ENCODE measurements at regions not wholly inside any gene's neighbourhood (a gene's known extent, or its start where the extent isn't known, plus 50 kb on each side); places are given as distances from the start of the nearest gene placed in this dataset.
"Not testable (repeated sequence)": the region's sequence is repeated elsewhere in the genome, so short reads cannot be mapped to it uniquely, and the experiment has no call there.

GRCh38 chr1:223899775-223900174 is 54.0 kb upstream of the TP53BP2 start:
- H3K4me1 ChIP-seq (ENCODE audit: control extremely low read depth in 1 of 4, control insufficient read depth in 4 of 4, insufficient read depth in 4 of 4, low read length in 3 of 4); H3K4me3 ChIP-seq (ENCODE audit: control insufficient read depth in 1 of 7, extremely low read depth in 1 of 7, insufficient read depth in 4 of 7, low read depth in 2 of 7, low read length in 6 of 7); DNase-seq; H3K36me3 ChIP-seq (ENCODE audit: control insufficient read depth in 4 of 4, insufficient read depth in 4 of 4, low read length in 3 of 4); H3K9me3 ChIP-seq (ENCODE audit: control extremely low read depth in 1 of 5, control insufficient read depth in 4 of 5, insufficient read depth in 2 of 5, low read depth in 1 of 5, low read length in 4 of 5); H3K27ac ChIP-seq (ENCODE audit: insufficient read depth in 1 of 2, low read depth in 1 of 2, low read length in 2 of 2, poor library complexity in 1 of 2, severe bottlenecking in 2 of 2); POLR2A ChIA-PET; H3K27me3 ChIP-seq (replicated peaks in 2 of 5; ENCODE audit: control insufficient read depth in 4 of 5, insufficient read depth in 5 of 5, low read length in 4 of 5): not testable (repeated sequence)
- CTCF ChIA-PET = interaction anchor here (0.6 kb wide), 1 partner anchor 1807 kb away, joined by 4 read pairs; no protein-coding TSS in a partner anchor
- 100% methylated on average over 1 of the region's 6 CpGs for WGBS (ENCODE audit: insufficient coverage)

GRCh38 chr1:223897097-223897496 is 51.4 kb upstream of the TP53BP2 start:
- H3K9me3 ChIP-seq (ENCODE audit: control extremely low read depth in 1 of 5, control insufficient read depth in 4 of 5, insufficient read depth in 2 of 5, low read depth in 1 of 5, low read length in 4 of 5); CTCF ChIA-PET; DNase-seq; H3K4me1 ChIP-seq (ENCODE audit: control extremely low read depth in 1 of 4, control insufficient read depth in 4 of 4, insufficient read depth in 4 of 4, low read length in 3 of 4); H3K27me3 ChIP-seq (replicated peaks in 2 of 5; ENCODE audit: control insufficient read depth in 4 of 5, insufficient read depth in 5 of 5, low read length in 4 of 5); H3K27ac ChIP-seq (ENCODE audit: insufficient read depth in 1 of 2, low read depth in 1 of 2, low read length in 2 of 2, poor library complexity in 1 of 2, severe bottlenecking in 2 of 2); H3K4me3 ChIP-seq (ENCODE audit: control insufficient read depth in 1 of 7, extremely low read depth in 1 of 7, insufficient read depth in 4 of 7, low read depth in 2 of 7, low read length in 6 of 7); POLR2A ChIA-PET; H3K36me3 ChIP-seq (ENCODE audit: control insufficient read depth in 4 of 4, insufficient read depth in 4 of 4, low read length in 3 of 4): not testable (repeated sequence)
- WGBS (ENCODE audit: insufficient coverage) = no CpG with 5 or more reads among the region's 4 CpGs

GRCh38 chr1:223895950-223896349 is 50.2 kb upstream of the TP53BP2 start:
- DNase-seq; H3K36me3 ChIP-seq (ENCODE audit: control insufficient read depth in 4 of 4, insufficient read depth in 4 of 4, low read length in 3 of 4); H3K4me1 ChIP-seq (ENCODE audit: control extremely low read depth in 1 of 4, control insufficient read depth in 4 of 4, insufficient read depth in 4 of 4, low read length in 3 of 4); H3K27me3 ChIP-seq (replicated peaks in 2 of 5; ENCODE audit: control insufficient read depth in 4 of 5, insufficient read depth in 5 of 5, low read length in 4 of 5); H3K27ac ChIP-seq (ENCODE audit: insufficient read depth in 1 of 2, low read depth in 1 of 2, low read length in 2 of 2, poor library complexity in 1 of 2, severe bottlenecking in 2 of 2); H3K4me3 ChIP-seq (ENCODE audit: control insufficient read depth in 1 of 7, extremely low read depth in 1 of 7, insufficient read depth in 4 of 7, low read depth in 2 of 7, low read length in 6 of 7); POLR2A ChIA-PET; CTCF ChIA-PET; H3K9me3 ChIP-seq (ENCODE audit: control extremely low read depth in 1 of 5, control insufficient read depth in 4 of 5, insufficient read depth in 2 of 5, low read depth in 1 of 5, low read length in 4 of 5): not testable (repeated sequence)
- no CpG with 5 or more reads among the region's 7 CpGs for WGBS (ENCODE audit: insufficient coverage)
